AG10803 (cell line): ENCODE measurements at regions not wholly inside any gene's neighbourhood (a gene's known extent, or its start where the extent isn't known, plus 50 kb on each side); places are given as distances from the start of the nearest gene placed in this dataset.

Source experiments
- DNase-seq: peaks from one replicate; pipeline ENCODE4 v3.0.0; 2010; ENCODE audit warnings: low read depth
- H3K4me3 ChIP-seq: 2 replicates; pipeline ENCODE4 v1.5.1; 2011; ENCODE audit warnings: mild to moderate bottlenecking, low read length, control low read depth
- CTCF ChIP-seq: conservative IDR thresholded peaks from 2 replicates; pipeline ENCODE4 v1.5.1; 2011; ENCODE audit warnings: mild to moderate bottlenecking, low read length, control low read depth, inconsistent platforms

GRCh38 chr6:154598399-154598798, 87.9 kb upstream of the CNKSR3 start:
- no peak for TF ChIP-seq CTCF
- no peak overlapping the region for H3K4me3 ChIP-seq
- no peak for DNase-seq

GRCh38 chr6:154602296-154602695, 91.8 kb upstream of the CNKSR3 start:
- DNase-seq: no peak
- H3K4me3 ChIP-seq: no peak overlapping the region
- TF ChIP-seq CTCF: no peak

GRCh38 chr6:154602708-154603107, 92.2 kb upstream of the CNKSR3 start:
- H3K4me3 ChIP-seq: no peak overlapping the region
- DNase-seq: no peak
- TF ChIP-seq CTCF: no peak

GRCh38 chr6:154604119-154604518, 93.6 kb upstream of the CNKSR3 start:
- no peak for DNase-seq
- no peak overlapping the region for H3K4me3 ChIP-seq
- no peak for TF ChIP-seq CTCF

GRCh38 chr6:154605178-154605881, 94.8 kb upstream of the CNKSR3 start:
- no peak for TF ChIP-seq CTCF
- no peak overlapping the region for H3K4me3 ChIP-seq
- no peak for DNase-seq

- TF ChIP-seq CTCF: no peak
- DNase-seq: no peak
- no peak overlapping the region for H3K4me3 ChIP-seq
These were observed 95.4 kb upstream of the CNKSR3 start for GRCh38 chr6:154605882-154606370.

- TF ChIP-seq CTCF: no peak
- DNase-seq: no peak
- no peak overlapping the region for H3K4me3 ChIP-seq
These were observed 96.0 kb upstream of the CNKSR3 start for GRCh38 chr6:154606457-154606856.
